ENCODE measurements at regions not wholly inside any gene's neighbourhood (a gene's known extent, or its start where the extent isn't known, plus 50 kb on each side); places are given as distances from the start of the nearest gene placed in this dataset.
"Not testable (repeated sequence)": the region's sequence is repeated elsewhere in the genome, so short reads cannot be mapped to it uniquely, and the experiment has no call there.

DNA sequence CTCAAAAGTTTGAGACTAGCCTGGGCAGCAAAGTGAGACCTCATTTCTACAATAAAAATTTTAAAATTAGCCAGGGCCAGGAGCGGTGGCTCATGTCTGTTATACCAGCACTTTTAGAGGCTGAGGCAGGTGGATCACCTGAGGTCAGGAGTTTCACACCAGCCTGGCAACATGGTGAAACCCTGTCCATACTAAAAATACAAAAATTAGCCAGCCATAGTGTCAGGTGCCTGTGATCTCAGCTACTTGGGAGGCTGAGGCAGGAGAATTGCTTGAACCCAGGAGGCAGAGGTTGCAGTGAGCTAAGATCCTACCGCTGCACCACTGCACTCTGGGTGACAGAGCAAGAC lies 85.1 kb upstream of the MAP4 start:
- not testable (repeated sequence) for DNase-seq (ENCODE audit: low spot score)

DNA sequence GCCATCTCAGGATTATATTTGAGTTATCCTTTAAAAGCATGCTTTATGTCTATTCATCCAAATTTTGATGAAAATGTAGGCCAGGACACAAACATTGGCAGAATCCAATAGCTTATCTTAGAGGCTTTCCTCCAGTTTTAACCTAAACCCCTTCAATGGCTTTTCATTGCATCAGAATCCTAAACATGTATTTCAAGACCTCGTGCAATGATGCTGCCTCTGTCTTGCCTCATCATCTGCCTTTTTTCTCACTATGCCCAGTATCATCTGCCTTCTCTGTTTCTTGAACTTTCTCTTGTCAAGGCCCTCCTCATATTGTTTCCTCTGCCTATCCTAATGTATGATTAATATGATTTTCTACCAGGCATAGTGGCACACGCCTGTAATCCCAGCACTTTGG lies 76.1 kb upstream of the MAP4 start:
- DNase-seq (ENCODE audit: low spot score), result no peak

DNA sequence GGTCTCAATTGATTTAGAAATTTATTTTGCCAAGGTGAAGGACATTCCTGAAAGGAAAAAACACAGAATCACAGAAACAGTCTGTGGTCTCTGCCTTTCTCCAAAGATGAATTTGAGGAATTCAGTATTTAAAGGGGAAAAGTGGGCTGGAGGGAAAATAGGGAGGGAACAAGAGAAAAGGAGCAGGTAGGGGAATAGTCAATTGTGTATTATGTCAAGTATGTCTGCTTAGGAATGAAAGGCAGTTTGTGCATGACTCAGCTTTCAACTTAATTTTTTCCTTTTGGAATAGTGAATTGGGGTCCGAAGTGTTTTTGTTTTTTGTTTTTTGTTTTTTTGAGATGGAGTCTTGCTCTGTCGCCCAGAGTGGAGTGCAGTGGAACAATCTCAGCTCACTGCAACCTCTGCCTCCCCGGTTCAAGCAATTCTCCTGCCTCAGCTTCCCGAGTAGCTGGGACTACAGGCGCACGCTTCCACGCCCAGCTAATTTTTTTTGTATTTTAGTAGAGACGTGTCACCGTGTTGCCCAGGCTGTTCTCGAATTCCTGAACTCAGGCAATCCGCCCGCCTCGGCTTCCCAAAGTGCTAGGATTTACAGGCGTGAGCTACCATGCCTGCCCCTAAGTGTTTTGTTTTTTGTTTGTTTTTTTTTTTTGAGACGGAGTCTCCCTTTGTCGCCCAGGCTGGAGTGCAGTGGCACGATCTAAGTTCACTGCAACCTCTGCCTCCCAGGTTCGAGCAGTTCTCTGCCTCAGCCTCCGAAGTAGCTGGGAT lies 74.1 kb upstream of the MAP4 start:
- no peak for DNase-seq (ENCODE audit: low spot score)

DNA sequence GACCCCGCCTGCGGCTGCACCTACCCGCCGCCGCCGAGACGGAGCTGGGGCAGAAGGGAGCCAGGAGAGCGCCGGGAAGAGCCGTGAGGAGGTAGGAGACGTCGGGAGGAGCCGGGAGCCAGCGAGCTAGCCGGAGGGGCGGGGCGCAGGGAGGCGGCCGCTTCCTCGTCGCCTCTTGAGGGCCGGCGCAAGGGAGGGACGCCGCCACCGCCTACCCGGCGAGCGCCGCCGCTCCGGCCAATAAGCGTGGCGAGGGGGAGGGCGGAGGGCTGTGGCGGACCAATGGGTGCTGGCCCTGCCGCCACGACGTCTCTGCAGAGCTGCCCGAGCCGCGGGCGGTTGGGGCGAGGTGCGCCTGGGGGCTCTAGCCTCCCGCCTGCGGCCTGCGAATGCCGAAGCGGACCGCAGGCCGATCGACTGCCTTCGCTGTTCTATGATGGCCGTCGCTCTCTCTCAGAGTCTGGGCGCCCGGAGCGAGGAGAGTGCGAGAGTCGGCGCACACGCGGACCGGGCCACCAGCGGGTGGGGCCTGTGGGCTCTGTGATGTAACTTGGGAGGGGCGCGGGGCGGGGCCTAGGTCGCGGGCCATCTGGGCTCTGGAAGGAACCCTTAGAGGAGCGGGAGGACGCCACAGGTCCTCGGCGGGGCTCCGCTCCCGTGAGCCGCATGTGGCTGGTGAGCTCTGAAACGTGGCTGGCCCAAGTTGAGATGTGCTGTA lies 72.7 kb upstream of the MAP4 start:
- DNase-seq (ENCODE audit: low spot score), result peak; percentile 91

DNA sequence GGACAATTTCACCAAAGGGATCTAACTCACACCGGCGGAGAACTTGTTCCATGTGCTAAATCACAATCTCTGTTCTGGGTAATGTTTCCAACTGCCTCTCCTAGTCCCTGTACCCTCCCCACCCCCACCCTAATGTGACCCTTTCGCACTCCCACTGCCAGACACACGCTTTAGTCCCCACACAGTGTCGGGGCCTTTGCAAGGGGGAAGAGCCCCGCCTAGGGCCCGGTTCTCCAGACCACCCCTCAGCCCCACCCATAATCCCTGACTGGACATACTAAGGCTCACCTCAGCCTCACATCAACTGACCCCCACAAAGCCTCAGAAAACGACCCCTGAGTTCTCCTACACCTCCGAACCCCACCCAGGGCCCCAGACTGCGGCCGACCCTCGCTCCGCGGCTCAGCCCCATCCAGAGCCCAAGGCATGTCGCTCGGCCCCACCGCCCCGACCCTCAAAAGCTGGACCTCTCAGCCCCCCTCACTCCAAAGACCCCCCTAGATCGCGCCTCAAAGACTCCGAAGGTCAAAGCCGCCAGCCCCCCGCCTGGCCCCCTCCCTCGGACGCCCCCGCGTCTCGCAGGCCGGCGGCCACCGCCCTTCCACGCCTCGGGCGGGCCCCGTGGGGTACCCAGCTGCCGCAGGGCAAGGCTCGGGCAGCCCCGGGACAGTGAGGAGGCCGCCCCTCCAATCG lies 72.0 kb upstream of the MAP4 start:
- no peak for DNase-seq (ENCODE audit: low spot score)

DNA sequence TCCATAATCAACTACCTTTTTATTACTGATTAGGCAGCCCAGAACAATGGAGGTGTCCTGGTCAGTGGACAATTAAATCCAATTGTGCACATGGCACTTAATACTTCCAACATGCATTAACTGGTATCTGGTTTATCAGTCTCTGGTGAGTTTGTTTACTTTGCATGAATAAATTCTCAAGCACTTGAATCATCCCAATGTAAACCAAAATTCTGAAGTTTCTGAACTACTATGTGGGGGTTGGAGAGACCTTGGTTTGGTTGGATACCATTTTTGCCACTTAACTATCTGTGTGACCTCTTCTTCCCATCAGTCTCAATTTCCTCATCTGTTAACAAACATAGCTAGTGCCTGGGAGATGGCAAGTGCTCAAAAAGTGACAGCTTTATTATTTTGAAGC lies 70.5 kb upstream of the MAP4 start:
- no peak for DNase-seq (ENCODE audit: low spot score)

DNA sequence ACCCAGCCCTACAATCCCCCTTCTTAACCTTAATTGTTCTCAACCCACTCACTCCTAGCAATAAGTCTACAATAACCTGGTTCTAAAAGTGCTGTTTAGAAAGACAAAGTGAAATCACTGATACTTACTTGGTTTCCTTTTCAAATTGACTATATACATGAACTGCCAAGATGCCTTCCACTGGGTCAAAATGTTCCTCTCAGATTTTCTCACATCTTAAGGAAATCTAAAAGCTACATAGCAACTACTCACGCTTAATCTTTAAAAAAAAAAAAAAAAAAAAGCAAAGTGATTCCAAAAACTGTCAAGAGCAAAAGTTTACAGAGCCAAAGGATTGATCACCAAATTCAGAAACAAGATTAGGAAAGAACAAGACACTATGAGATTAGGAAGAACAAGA lies 68.7 kb upstream of the MAP4 start:
- DNase-seq (ENCODE audit: low spot score), result no peak

DNA sequence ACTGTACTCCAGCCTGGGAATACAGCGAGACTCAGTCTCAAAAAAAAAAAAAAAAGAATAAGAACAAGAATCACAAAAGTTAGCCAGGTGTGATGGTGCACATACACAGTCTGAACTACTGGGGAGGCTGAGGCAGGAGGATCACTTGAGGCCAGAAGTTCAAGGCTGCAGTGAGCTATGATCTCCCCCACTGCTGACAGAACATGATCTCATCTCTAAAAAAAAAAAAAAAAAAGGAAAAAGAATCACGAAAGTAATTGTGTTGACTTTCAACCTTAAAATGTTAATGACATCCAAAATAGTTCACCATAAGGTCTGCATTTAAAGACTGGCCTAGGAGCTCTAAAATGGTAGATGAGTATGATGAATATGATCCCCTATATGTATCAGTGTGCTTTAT lies 68.0 kb upstream of the MAP4 start:
- no peak for DNase-seq (ENCODE audit: low spot score)

DNA sequence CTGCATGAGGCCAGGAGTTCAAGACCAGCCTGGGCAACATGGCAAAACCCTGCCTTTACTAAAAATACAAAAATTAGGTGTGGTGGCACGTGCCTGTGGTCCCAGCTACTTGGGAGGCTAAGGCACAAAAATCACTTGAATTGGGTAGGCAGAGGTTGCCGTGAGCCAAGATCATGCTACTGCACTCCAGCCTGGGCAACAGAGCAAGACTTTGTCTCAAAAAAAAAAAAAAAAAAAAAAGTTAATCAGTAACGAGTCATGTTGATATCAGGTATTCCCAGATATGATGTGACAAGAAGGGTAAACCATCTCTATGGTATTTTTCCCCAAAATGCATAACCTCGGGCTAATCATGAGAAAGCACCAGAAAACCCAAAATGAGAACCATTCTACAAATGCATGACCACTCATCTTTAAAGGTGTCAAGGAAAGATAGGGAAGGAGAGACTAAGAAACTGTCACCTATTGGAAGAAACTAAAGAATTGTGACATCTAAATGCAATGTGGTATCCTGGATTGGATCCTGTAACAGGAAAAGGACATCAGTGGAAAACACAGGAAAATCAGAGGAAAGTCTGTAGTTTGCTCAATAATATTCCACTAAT lies 66.5 kb upstream of the MAP4 start:
- DNase-seq (ENCODE audit: low spot score), result no peak

DNA sequence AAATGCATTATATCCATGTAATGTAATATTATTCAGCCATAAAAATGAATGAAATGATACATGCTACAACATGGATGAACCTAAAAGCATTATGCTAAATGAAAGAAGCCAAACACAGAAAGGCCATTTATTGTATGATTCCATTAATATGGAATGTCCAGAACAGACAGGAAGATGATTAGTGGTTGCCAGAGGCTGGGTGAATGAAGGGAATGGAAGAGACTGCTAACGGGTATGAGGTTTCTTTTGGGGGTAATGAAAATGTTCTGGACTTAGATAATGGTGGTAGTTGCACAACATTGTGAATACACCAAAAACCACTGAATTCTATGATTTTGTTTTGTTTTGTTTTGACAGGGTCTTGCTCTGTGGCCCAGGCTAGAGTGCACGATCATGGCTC lies 61.6 kb upstream of the MAP4 start:
- no peak for DNase-seq (ENCODE audit: low spot score)

DNA sequence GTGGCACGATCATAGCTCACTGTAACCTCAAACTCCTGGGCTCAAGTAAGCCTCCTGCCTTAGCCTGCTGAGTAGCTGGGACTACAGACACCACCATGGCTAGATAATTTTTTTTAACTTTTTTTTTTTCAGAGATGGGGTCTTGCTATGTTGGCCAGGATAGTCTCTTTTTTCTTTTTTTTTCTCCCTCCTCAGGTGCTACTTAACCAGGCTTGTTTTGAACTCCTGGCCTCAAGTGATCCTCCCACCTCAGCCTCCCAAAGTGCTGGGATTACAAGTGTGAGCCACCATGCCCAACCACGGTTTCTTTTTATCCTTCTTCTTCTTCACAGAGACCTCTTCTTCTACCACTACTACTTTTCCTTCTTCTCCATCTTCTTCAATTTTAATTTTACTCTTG lies 53.8 kb upstream of the MAP4 start:
- no peak for DNase-seq (ENCODE audit: low spot score)

DNA sequence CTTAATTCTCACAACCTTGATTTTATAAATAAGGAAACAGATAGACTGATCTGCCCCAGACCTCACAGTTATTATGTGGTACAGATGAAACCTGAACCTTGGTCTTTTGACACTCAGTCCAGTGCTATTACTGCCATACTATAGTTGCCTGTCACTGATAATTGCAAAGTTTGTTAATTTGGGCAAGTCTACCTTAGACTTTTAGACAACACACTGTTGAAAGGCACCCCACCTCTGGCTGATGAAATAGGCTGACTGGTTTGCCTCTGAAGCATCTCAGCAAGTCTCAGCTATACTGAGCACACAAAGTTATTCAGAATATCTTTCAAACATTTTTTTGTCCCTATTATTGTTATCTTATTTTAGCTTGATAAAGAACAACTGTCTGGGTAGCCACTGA lies 53.1 kb upstream of the MAP4 start:
- DNase-seq (ENCODE audit: low spot score), result no peak

DNA sequence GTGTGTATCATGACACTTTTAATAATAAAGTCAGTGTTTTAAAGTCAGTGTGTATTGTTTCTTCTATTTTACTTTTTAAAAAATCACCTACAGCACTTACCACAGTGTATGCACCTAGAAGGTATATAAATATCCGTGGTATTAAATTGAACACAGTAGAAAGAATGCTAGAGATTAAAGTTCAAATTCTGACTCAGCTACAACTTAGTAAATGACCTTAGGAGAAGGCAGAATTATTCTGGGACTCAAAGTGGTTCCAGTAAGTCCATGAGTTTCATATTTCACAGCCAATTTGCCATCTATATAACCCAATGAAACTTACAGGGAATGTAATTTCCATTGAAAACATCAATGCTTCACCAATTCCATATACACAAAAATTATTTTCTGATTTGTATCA lies 52.7 kb upstream of the MAP4 start:
- no peak for DNase-seq (ENCODE audit: low spot score)

DNA sequence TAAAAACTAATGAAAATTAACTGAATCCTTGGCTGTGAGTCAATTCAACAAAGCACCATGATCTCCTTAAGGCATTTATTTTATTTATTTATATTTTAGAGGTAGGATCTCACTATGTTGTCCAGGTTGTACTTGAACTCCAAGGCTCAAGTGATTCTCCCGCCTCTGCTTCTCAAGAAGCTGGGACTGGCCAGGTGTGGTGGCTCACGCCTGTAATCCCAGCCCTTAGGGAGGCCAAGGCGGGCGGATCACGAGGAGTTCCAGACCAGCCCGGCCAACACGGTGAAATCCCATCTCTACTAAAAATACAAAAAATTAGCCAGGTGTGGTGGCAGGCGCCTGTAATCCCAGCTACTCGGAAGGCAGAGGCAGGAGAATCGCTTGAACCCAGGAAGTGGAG lies 52.1 kb upstream of the MAP4 start:
- DNase-seq (ENCODE audit: low spot score), result not testable (repeated sequence)

DNA sequence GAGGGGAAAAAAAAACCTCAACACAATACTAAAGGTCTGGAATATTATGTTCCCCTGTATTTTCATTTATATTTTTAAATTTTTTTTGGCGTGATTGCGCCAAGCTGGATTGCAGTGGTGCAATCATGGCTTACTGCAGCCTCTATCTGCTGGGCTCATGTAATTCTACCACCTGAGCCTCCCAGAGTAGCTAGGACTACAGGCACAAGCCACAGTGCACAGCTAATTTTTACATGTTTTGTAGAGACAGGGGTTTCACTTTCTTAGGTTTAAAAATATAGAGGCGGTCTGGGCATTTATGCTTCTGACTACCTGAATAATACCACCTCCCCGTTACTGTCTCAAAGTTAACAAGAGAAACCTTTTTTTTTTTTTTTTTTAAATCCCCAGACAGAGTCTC lies 51.1 kb upstream of the MAP4 start:
- DNase-seq (ENCODE audit: low spot score), result no peak

Data from kidney capillary endothelial cell (primary cell).